Transverse colon (tissue), 4 donors: ENCODE measurements at regions not wholly inside any gene's neighbourhood (a gene's known extent, or its start where the extent isn't known, plus 50 kb on each side); places are given as distances from the start of the nearest gene placed in this dataset.

ENCODE experiments used
- DNase-seq: peaks from one replicate; pipeline ENCODE4 v3.0.0-alpha.2; 2019
- H3K27ac ChIP-seq, 4 donors: fragments of 200-600 bp; sonication (generic); 2 replicates each; pipeline ENCODE4 v1.5.1; 2016 to 2018; ENCODE audit warnings: inconsistent platforms in 4 of 4
- H3K27me3 ChIP-seq: fragments of 200-600 bp; sonication (generic); 2 replicates; pipeline ENCODE4 v1.5.1; 2017; ENCODE audit warnings: inconsistent platforms
- H3K36me3 ChIP-seq, 4 donors: fragments of 200-600 bp; sonication (generic); 2 replicates each; pipeline ENCODE4 v1.5.1; 2017 to 2019; ENCODE audit warnings: inconsistent platforms in 4 of 4
- H3K4me1 ChIP-seq, 4 donors: fragments of 200-600 bp; sonication (generic); 2 replicates each; pipeline ENCODE4 v1.5.1; 2017 to 2020; ENCODE audit warnings: inconsistent platforms in 4 of 4
- H3K4me3 ChIP-seq, 4 donors: fragments of 200-600 bp; sonication (generic); 1 replicate in 1 of 4; 2 replicates in 3 of 4; pipeline versions ENCODE4 v1.5.1 to v1.6.1; 2017 to 2019; ENCODE audit warnings: inconsistent platforms in 4 of 4
- H3K9me3 ChIP-seq, 2 donors: fragments of 200-600 bp; sonication (generic); 2 replicates each; pipeline ENCODE4 v1.5.1; 2017 to 2019; ENCODE audit warnings: inconsistent platforms in 2 of 2
- EP300 ChIP-seq: sonication (generic); formaldehyde crosslinking; IDR thresholded peaks from one replicate; pipeline ENCODE4 v1.6.1; 2017; ENCODE audit warnings: antibody characterized with exemption, low read depth
- POLR2A ChIP-seq: fragments of 450-650 bp; IDR thresholded peaks from one replicate; pipeline ENCODE4 v1.6.1; 2016; ENCODE audit warnings: antibody characterized with exemption, mild to moderate bottlenecking, moderate library complexity
- POLR2AphosphoS5 ChIP-seq, 3 donors: sonication (generic); formaldehyde crosslinking; IDR thresholded peaks; one replicate each; pipeline ENCODE4 v1.6.1; 2016; ENCODE audit warnings: antibody characterized with exemption in 3 of 3
- WGBS, 2 donors: methylation state at CpG; one replicate each; pipeline ENCODE4 v1.1.5; 2018; ENCODE audit warnings: low coverage in 1 of 2; 5-methylcytosine and 5-hydroxymethylcytosine counted together
- in situ Hi-C, 4 donors: fragments of 200-750 bp; cut with MboI; loops; one replicate each; pipeline versions ENCODE4 v1.15.0 to v1.15.1; 2017; ENCODE audit warnings: low sequenced_read_pairs in 3 of 4, low pct_ligation_motif_present in 1 of 4, low pct_unique_long_range_greater_than_20kb in 1 of 4
- intact Hi-C: fragments of 100-400 bp; cut with DNase I; formaldehyde crosslinking; loops from one replicate; pipeline ENCODE4 v1.15.1; 2023; ENCODE audit warnings: low total_unique reads
- TF ChIP-seq, protein P1 (sequence below), 5 experiments: fragments of 200-600 bp in 3 of 5; fragments of 450-650 bp in 2 of 5; sonication (generic) in 3 of 5; IDR thresholded peaks; 1 replicate in 2 of 5; 2 replicates in 3 of 5; pipeline ENCODE4 v1.5.1; 2016 to 2017; ENCODE audit warnings: antibody characterized with exemption in 5 of 5, inconsistent platforms in 3 of 5, mild to moderate bottlenecking in 2 of 5, moderate library complexity in 1 of 5

DNA sequence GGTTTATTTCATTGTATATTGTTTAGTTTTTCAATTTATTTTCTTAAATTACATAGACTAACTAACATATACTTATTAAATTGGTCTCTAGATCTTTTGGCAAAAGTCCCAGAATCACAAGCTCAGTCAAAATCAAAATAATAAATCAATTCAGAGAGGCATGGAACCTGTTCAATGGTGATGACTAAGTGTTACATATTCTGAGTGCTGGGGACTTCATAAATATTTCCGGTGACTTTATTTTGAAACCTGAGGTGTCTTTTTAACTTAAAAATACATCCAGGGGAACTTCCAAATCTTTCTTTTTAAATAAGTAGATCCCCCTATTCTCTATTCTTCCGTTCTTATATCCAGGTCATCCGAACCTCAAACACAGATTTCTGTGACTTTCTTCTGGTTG is 89.6 kb upstream of the ZNF804B start:
- no peak for DNase-seq
- in situ Hi-C loops (no loop called here), intact Hi-C loops (no loop called here)
- Histone ChIP-seq H3K4me1 (no peaks in the 10 kb centered on the region), H3K27me3 (no peaks in the 10 kb centered on the region), H3K9me3 (no peaks in the 10 kb centered on the region), H3K27ac (no peak overlapping the region), H3K36me3 (no peaks in the 10 kb centered on the region), H3K4me3 (no peak overlapping the region)
- 56 to 100% methylated on average over 1 to 3 of the region's 3 CpGs for WGBS, 2 donors
- TF ChIP-seq, protein P1, sequence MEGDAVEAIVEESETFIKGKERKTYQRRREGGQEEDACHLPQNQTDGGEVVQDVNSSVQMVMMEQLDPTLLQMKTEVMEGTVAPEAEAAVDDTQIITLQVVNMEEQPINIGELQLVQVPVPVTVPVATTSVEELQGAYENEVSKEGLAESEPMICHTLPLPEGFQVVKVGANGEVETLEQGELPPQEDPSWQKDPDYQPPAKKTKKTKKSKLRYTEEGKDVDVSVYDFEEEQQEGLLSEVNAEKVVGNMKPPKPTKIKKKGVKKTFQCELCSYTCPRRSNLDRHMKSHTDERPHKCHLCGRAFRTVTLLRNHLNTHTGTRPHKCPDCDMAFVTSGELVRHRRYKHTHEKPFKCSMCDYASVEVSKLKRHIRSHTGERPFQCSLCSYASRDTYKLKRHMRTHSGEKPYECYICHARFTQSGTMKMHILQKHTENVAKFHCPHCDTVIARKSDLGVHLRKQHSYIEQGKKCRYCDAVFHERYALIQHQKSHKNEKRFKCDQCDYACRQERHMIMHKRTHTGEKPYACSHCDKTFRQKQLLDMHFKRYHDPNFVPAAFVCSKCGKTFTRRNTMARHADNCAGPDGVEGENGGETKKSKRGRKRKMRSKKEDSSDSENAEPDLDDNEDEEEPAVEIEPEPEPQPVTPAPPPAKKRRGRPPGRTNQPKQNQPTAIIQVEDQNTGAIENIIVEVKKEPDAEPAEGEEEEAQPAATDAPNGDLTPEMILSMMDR (IDR thresholded peaks at IDR 0.05): no peak
- TF ChIP-seq POLR2AphosphoS5 (IDR thresholded peaks at IDR 0.05) (no peak), EP300 (no peak), POLR2A (no peak)

DNA sequence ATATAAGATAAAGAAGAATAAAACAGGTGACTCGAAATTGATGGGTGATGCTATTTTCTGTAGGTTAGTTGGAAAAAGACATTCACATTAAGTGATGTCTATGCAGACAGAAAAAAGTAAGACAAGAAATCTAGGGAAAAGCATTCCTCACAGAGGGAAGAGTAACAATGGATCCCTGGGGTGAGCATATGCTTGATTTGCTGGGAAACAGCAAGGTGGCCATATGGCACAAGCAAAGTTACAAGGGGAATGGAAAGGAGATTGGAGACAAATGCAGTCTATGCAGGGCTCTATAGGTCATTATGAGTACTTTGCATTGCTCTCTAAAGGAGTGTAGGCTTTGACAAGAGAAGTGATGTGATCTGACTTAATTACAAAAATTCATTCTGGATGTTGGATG is 90.9 kb upstream of the ZNF804B start:
- in situ Hi-C loops (no loop called here), intact Hi-C loops (no loop called here)
- Histone ChIP-seq H3K9me3 (no peaks in the 10 kb centered on the region), H3K36me3 (no peaks in the 10 kb centered on the region), H3K27ac (no peak overlapping the region), H3K4me3 (no peak overlapping the region), H3K4me1 (no peaks in the 10 kb centered on the region), H3K27me3 (no peaks in the 10 kb centered on the region)
- WGBS, 2 donors: 58 to 77% methylated on average over 1 of the region's 1 CpG
- no peak for TF ChIP-seq EP300
- TF ChIP-seq POLR2A: no peak
- TF ChIP-seq POLR2AphosphoS5 (IDR thresholded peaks at IDR 0.05): no peak
- TF ChIP-seq, protein P1 (IDR thresholded peaks at IDR 0.05): no peak
- no peak for DNase-seq

DNA sequence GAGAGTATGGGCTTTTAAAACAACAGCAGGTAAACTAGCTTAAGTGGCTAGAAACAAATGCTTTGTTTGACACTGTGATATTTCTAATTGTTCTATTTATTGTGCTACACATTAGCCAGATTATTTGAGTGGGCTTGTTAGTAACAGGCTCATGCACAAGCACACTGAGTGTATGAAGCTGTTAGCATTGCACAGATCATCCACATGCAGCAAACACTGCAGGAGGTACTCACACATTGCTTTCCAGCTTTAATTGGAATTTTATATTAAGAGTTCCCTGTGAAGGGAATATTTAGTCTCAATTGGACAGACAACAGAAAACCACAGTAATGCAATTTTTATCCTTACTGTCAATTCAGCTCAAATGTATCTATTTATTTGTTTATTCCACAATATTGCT is 92.9 kb upstream of the ZNF804B start:
- Histone ChIP-seq H3K36me3 (no peaks in the 10 kb centered on the region), H3K4me1 (no peaks in the 10 kb centered on the region), H3K9me3 (no peaks in the 10 kb centered on the region), H3K4me3 (no peak overlapping the region), H3K27me3 (no peaks in the 10 kb centered on the region), H3K27ac (no peak overlapping the region)
- intact Hi-C loops (no loop called here), in situ Hi-C loops (no loop called here)
- TF ChIP-seq POLR2AphosphoS5 (IDR thresholded peaks at IDR 0.05): no peak
- TF ChIP-seq, protein P1 (IDR thresholded peaks at IDR 0.05): no peak
- no peak for TF ChIP-seq POLR2A
- TF ChIP-seq EP300: no peak
- DNase-seq: no peak

DNA sequence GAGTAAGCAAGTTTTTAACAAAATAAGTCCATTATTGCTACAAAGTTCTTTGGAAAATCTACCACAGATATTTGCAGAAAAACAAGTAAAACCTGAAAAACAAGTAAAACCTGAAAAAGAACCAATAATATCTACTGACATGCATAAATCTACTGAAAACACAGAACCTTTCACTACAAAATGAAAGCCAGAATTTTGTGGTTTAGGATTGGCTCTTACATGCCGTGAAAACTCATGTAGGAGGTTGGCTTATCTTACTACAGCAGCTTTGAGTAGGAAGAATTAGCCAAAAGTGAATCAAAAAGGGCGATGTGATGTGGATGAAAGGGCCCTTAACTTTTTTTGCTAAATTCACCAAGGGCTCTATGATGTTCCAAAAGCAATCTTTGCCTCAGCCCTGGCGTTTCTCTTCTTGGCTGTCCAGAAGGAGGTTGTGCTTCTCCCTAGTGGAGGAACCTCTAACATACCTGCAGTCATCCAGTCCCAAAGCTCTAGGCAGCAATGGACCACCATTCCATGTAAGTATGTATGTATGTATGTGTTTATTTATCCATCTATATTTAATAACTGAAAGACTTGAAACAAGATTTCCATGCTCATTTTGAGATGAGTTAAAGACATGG is 93.5 kb upstream of the ZNF804B start:
- TF ChIP-seq EP300 (no peak), POLR2AphosphoS5 (IDR thresholded peaks at IDR 0.05) (no peak), POLR2A (no peak)
- TF ChIP-seq, protein P1 (IDR thresholded peaks at IDR 0.05): no peak
- in situ Hi-C loops (no loop called here), intact Hi-C loops (no loop called here)
- Histone ChIP-seq H3K27ac (no peak overlapping the region), H3K9me3 (no peaks in the 10 kb centered on the region), H3K36me3 (no peaks in the 10 kb centered on the region), H3K4me3 (no peak overlapping the region), H3K27me3 (no peaks in the 10 kb centered on the region), H3K4me1 (no peaks in the 10 kb centered on the region)
- no peak for DNase-seq
- 46 to 56% methylated on average over 3 of the region's 3 CpGs for WGBS, 2 donors
